ENCODE measurements at regions not wholly inside any gene's neighbourhood (a gene's known extent, or its start where the extent isn't known, plus 50 kb on each side); places are given as distances from the start of the nearest gene placed in this dataset.

GRCh38 chr12:128165387-128165786 is 101.6 kb upstream of the TMEM132C start:
- Mint-ChIP-seq H3K36me3 (ENCODE audit: low read depth) (no peaks in the 10 kb centered on the region), H3K27me3 (no peaks in the 10 kb centered on the region), H3K9me3 (no peaks in the 10 kb centered on the region), H3K4me1 (no peaks in the 10 kb centered on the region), H3K27ac (no peak overlapping the region), H3K4me3 (no peak overlapping the region)
- ATAC-seq (ENCODE audit: low read depth) (no peak), DNase-seq (no peak)
- intact Hi-C loops (cut with micrococcal nuclease) = no loop called here
- ChIA-PET POLR2A (no interaction called here), CTCF (no interaction called here)
- TF ChIP-seq CTCF (IDR thresholded peaks at IDR 0.05) = no peak

- TF ChIP-seq CTCF (IDR thresholded peaks at IDR 0.05) = no peak
- no peaks in the 10 kb centered on the region for H3K9me3 Mint-ChIP-seq
- H3K4me1 Mint-ChIP-seq = no peaks in the 10 kb centered on the region
- ATAC-seq (ENCODE audit: low read depth) (no peak), DNase-seq (no peak)
- no peak overlapping the region for H3K27ac Mint-ChIP-seq
- no peaks in the 10 kb centered on the region for H3K36me3 Mint-ChIP-seq (ENCODE audit: low read depth)
- ChIA-PET CTCF (no interaction called here), POLR2A (no interaction called here)
- H3K27me3 Mint-ChIP-seq = no peaks in the 10 kb centered on the region
- no peak overlapping the region for H3K4me3 Mint-ChIP-seq
- intact Hi-C loops (cut with micrococcal nuclease) = no loop called here
Observed at GRCh38 chr12:128168273-128168672, 98.7 kb upstream of the TMEM132C start.

- intact Hi-C loops (cut with micrococcal nuclease) = no loop called here
- TF ChIP-seq CTCF (IDR thresholded peaks at IDR 0.05) = no peak
- ATAC-seq (ENCODE audit: low read depth) = no peak
- ChIA-PET POLR2A (no interaction called here), CTCF (no interaction called here)
- H3K27ac Mint-ChIP-seq = no peak overlapping the region
- no peak overlapping the region for H3K4me3 Mint-ChIP-seq
- H3K27me3 Mint-ChIP-seq = no peaks in the 10 kb centered on the region
- H3K4me1 Mint-ChIP-seq = no peaks in the 10 kb centered on the region
- DNase-seq = no peak
- H3K9me3 Mint-ChIP-seq = no peaks in the 10 kb centered on the region
- no peaks in the 10 kb centered on the region for H3K36me3 Mint-ChIP-seq (ENCODE audit: low read depth)
Observed at GRCh38 chr12:128170181-128170580, 96.8 kb upstream of the TMEM132C start.

- no peak for TF ChIP-seq CTCF (IDR thresholded peaks at IDR 0.05)
- POLR2A ChIA-PET = no interaction called here
- intact Hi-C loops (cut with micrococcal nuclease) = no loop called here
Observed at GRCh38 chr12:128178565-128178964, 88.4 kb upstream of the TMEM132C start.

GRCh38 chr12:128178966-128179365 is 88.0 kb upstream of the TMEM132C start:
- no peak overlapping the region for H3K4me3 Mint-ChIP-seq
- peaks cover 8% of the 10 kb centered on the region for H3K9me3 Mint-ChIP-seq
- intact Hi-C loops (cut with micrococcal nuclease) = no loop called here
- TF ChIP-seq CTCF (IDR thresholded peaks at IDR 0.05) = no peak
- no peak for DNase-seq
- ChIA-PET CTCF (no interaction called here), POLR2A (no interaction called here)
- no peak overlapping the region for H3K27ac Mint-ChIP-seq
- no peaks in the 10 kb centered on the region for H3K4me1 Mint-ChIP-seq
- ATAC-seq (ENCODE audit: low read depth) = no peak
- no peaks in the 10 kb centered on the region for H3K36me3 Mint-ChIP-seq (ENCODE audit: low read depth)
- no peaks in the 10 kb centered on the region for H3K27me3 Mint-ChIP-seq

More at GRCh38 chr12:128178565-128178964, 88.4 kb upstream of the TMEM132C start:
- Mint-ChIP-seq H3K27ac (no peak overlapping the region), H3K36me3 (ENCODE audit: low read depth) (no peaks in the 10 kb centered on the region), H3K4me3 (no peak overlapping the region), H3K27me3 (no peaks in the 10 kb centered on the region), H3K4me1 (no peaks in the 10 kb centered on the region), H3K9me3 (peaks cover 8% of the 10 kb centered on the region)
- DNase-seq (no peak), ATAC-seq (ENCODE audit: low read depth) (no peak)
- CTCF ChIA-PET = no interaction called here

Measured in activated B cell treated with CpG ODN at 0.5 μM for 24 hours (primary cell).